Hepatocyte (in vitro differentiated cells): ENCODE measurements at regions not wholly inside any gene's neighbourhood (a gene's known extent, or its start where the extent isn't known, plus 50 kb on each side); places are given as distances from the start of the nearest gene placed in this dataset.

ENCODE experiments used
- DNase-seq: peaks from one replicate; pipeline ENCODE4 v3.0.0-alpha.2; 2016; ENCODE audit warnings: low spot score
- H2AFZ ChIP-seq: fragments of 200-600 bp; sonication (generic); 2 replicates; pipeline ENCODE4 v1.6.0; 2016; ENCODE audit warnings: antibody characterized with exemption, mild to moderate bottlenecking
- H3K27ac ChIP-seq: fragments of 200-600 bp; sonication (generic); 2 replicates; pipeline ENCODE4 v1.5.1; 2016; ENCODE audit warnings: mild to moderate bottlenecking
- H3K27me3 ChIP-seq: fragments of 200-600 bp; sonication (generic); 2 replicates; pipeline ENCODE4 v1.6.1; 2016
- H3K36me3 ChIP-seq: fragments of 200-600 bp; sonication (generic); replicated peaks from 2 replicates; pipeline ENCODE4 v1.5.1; 2016; ENCODE audit warnings: low read depth; ENCODE audit not compliant: insufficient read depth
- H3K4me1 ChIP-seq: fragments of 200-600 bp; sonication (generic); 2 replicates; pipeline ENCODE4 v1.5.1; 2016; ENCODE audit warnings: mild to moderate bottlenecking, moderate library complexity; ENCODE audit not compliant: insufficient read depth
- H3K4me2 ChIP-seq: fragments of 200-600 bp; sonication (generic); 2 replicates; pipeline ENCODE4 v1.6.0; 2016
- H3K4me3 ChIP-seq: fragments of 200-600 bp; sonication (generic); 2 replicates; pipeline ENCODE4 v1.5.1; 2016; ENCODE audit warnings: mild to moderate bottlenecking
- H3K79me2 ChIP-seq: fragments of 200-600 bp; sonication (generic); 2 replicates; pipeline ENCODE4 v1.6.0; 2017; ENCODE audit warnings: mild to moderate bottlenecking
- H3K9me2 ChIP-seq: fragments of 200-600 bp; sonication (generic); replicated peaks from 2 replicates; pipeline ENCODE4 v1.6.0; 2017; ENCODE audit warnings: mild to moderate bottlenecking; ENCODE audit not compliant: insufficient read depth
- H3K9me3 ChIP-seq: fragments of 200-600 bp; sonication (generic); 2 replicates; pipeline ENCODE4 v1.5.1; 2016; ENCODE audit warnings: low read depth, mild to moderate bottlenecking
- H4K20me1 ChIP-seq: fragments of 200-600 bp; sonication (generic); 2 replicates; pipeline ENCODE4 v1.6.0; 2016; ENCODE audit warnings: mild to moderate bottlenecking; ENCODE audit not compliant: insufficient read depth, poor library complexity, severe bottlenecking
- EZH2 ChIP-seq: fragments of 200-600 bp; sonication (generic); IDR thresholded peaks from 2 replicates; pipeline ENCODE4 v1.6.1; 2016; ENCODE audit warnings: antibody characterized with exemption, mild to moderate bottlenecking, borderline replicate concordance
- EZH2phosphoT487 ChIP-seq: fragments of 200-600 bp; sonication (generic); IDR thresholded peaks from one replicate; pipeline ENCODE4 v1.6.1; 2018; ENCODE audit warnings: antibody characterized with exemption, mild to moderate bottlenecking, low read depth, moderate library complexity; ENCODE audit not compliant: unreplicated experiment, severe bottlenecking
- WGBS: methylation state at CpG from one replicate; pipeline ENCODE4 v1.1.6; 2016; ENCODE audit warnings: low lambda C conversion rate; ENCODE audit errors: missing lambda C conversion rate; 5-methylcytosine and 5-hydroxymethylcytosine counted together
- TF ChIP-seq, protein P1 (sequence below): fragments of 200-600 bp; sonication (generic); IDR thresholded peaks from 2 replicates; pipeline ENCODE4 v1.5.1; 2016; ENCODE audit warnings: antibody characterized with exemption, mild to moderate bottlenecking; ENCODE audit not compliant: poor library complexity

DNA sequence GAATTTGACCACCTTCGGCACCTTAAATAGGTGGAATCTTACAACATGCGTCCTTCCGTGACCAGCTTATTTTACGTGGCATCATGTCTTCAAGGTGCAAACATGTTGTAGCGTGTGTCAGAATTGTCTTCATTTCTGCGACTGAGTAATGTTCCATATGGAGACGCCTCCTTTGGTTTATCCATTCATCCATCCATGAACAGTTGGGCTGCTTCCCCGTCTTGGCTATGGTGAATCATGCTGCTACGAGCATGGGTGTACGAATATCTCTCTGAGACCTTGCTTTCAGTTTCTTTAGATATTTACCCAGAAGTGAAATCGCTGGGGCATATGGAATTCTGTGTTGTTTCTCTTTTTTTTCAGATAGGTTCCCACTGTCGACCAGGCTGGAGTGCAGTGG is 391.9 kb upstream of the IRX2 start:
- WGBS: 96% methylated on average over 12 of the region's 12 CpGs
- no peak overlapping the region for H3K4me2 ChIP-seq
- no peaks in the 10 kb centered on the region for H3K4me1 ChIP-seq
- H4K20me1 ChIP-seq: no peaks in the 10 kb centered on the region
- no peak overlapping the region for H3K27ac ChIP-seq
- no peaks in the 10 kb centered on the region for H3K79me2 ChIP-seq
- DNase-seq: no peak
- H3K4me3 ChIP-seq: no peak overlapping the region
- TF ChIP-seq, protein P1, sequence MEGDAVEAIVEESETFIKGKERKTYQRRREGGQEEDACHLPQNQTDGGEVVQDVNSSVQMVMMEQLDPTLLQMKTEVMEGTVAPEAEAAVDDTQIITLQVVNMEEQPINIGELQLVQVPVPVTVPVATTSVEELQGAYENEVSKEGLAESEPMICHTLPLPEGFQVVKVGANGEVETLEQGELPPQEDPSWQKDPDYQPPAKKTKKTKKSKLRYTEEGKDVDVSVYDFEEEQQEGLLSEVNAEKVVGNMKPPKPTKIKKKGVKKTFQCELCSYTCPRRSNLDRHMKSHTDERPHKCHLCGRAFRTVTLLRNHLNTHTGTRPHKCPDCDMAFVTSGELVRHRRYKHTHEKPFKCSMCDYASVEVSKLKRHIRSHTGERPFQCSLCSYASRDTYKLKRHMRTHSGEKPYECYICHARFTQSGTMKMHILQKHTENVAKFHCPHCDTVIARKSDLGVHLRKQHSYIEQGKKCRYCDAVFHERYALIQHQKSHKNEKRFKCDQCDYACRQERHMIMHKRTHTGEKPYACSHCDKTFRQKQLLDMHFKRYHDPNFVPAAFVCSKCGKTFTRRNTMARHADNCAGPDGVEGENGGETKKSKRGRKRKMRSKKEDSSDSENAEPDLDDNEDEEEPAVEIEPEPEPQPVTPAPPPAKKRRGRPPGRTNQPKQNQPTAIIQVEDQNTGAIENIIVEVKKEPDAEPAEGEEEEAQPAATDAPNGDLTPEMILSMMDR: no peak
- no peak for TF ChIP-seq EZH2
- no peak for TF ChIP-seq EZH2phosphoT487
- H3K9me2 ChIP-seq: no peaks in the 10 kb centered on the region
- no peak overlapping the region for H2AFZ ChIP-seq
- H3K9me3 ChIP-seq: no peaks in the 10 kb centered on the region
- H3K27me3 ChIP-seq: no peaks in the 10 kb centered on the region
- H3K36me3 ChIP-seq: no peaks in the 10 kb centered on the region

DNA sequence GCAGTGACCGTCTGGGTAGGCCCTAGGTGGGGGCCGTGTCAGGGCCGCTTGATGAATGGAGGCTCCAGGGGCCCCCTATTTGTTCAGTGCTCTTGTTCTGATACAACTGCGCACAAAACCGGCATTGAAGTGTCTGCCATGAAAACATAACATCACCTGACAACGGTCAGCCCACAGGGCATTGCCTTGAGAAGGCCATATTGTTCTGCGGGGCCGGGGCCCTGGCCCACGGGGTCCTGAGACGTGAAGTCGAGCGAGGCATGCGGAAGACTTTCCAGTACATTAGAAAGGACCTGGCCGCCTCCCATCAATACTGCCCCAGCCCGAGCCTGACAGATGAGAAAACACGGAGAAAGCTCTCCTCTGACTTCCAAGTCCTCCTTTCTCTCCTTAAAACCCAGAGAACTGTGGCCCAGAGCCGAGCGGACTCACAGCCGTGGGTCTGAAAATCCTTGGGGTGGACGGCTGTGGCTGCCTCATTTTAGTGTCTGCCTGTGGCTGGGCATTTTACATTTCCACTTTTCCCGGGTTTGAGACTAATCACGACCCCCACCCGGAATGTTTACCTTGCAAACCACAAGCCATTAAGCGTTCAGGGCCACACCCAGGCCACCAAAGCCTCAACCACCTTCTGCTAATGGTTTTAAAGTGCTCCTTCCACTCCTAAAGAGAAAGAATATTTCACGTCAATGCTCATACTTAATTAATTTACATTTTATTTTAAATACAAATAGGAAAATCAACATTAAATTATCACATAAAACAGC is 391.0 kb upstream of the IRX2 start:
- no peaks in the 10 kb centered on the region for H3K9me2 ChIP-seq
- no peak for DNase-seq
- no peak overlapping the region for H3K4me3 ChIP-seq
- WGBS: 82% methylated on average over 25 of the region's 25 CpGs
- no peaks in the 10 kb centered on the region for H3K4me1 ChIP-seq
- TF ChIP-seq, protein P1: no peak
- no peak for TF ChIP-seq EZH2
- H3K36me3 ChIP-seq: no peaks in the 10 kb centered on the region
- no peak overlapping the region for H3K27ac ChIP-seq
- H3K4me2 ChIP-seq: no peak overlapping the region
- H3K79me2 ChIP-seq: no peaks in the 10 kb centered on the region
- H3K9me3 ChIP-seq: no peaks in the 10 kb centered on the region
- no peaks in the 10 kb centered on the region for H4K20me1 ChIP-seq
- H3K27me3 ChIP-seq: no peaks in the 10 kb centered on the region
- H2AFZ ChIP-seq: no peak overlapping the region

DNA sequence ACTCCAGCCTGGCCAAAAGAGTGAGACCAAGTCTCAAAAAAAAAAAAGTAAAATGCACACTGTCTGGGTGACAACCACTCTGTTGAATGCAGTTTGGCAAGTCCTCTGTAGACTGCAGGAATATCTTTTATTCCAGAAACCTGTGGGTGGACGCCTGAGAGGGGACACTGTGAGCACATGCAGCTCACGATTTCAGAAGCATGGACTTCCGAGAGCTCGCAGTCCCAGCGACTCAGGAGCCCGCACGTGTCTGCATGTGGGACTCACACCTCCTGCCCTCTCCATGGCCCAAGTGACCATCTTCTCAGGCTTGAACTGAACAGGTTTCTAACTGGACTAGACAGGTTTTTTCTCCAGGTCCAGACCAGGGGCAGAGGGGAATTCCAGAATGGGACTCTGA is 388.6 kb upstream of the IRX2 start:
- H3K27me3 ChIP-seq: no peaks in the 10 kb centered on the region
- H4K20me1 ChIP-seq: no peaks in the 10 kb centered on the region
- no peak overlapping the region for H2AFZ ChIP-seq
- no peak for DNase-seq
- no peak for TF ChIP-seq EZH2phosphoT487
- TF ChIP-seq, protein P1: no peak
- no peak overlapping the region for H3K27ac ChIP-seq
- no peaks in the 10 kb centered on the region for H3K36me3 ChIP-seq
- H3K4me2 ChIP-seq: no peak overlapping the region
- H3K9me3 ChIP-seq: no peaks in the 10 kb centered on the region
- WGBS: 98% methylated on average over 7 of the region's 7 CpGs
- no peak overlapping the region for H3K4me3 ChIP-seq
- H3K9me2 ChIP-seq: no peaks in the 10 kb centered on the region
- H3K79me2 ChIP-seq: no peaks in the 10 kb centered on the region
- H3K4me1 ChIP-seq: no peaks in the 10 kb centered on the region
